ENCODE measurements at regions not wholly inside any gene's neighbourhood (a gene's known extent, or its start where the extent isn't known, plus 50 kb on each side); places are given as distances from the start of the nearest gene placed in this dataset.

- H3K9me3 ChIP-seq: no peaks in the 10 kb centered on the region
- ATAC-seq (no peak), DNase-seq (no peak)
- no peaks in the 10 kb centered on the region for H3K27me3 ChIP-seq
- TF ChIP-seq CTCF (IDR thresholded peaks at IDR 0.05 in 4 of 5, conservative IDR thresholded peaks at IDR 0.05 in 1 of 5) (no peak), POLR2A (IDR thresholded peaks at IDR 0.05) (no peak)
- H3K4me1 ChIP-seq: no peaks in the 10 kb centered on the region
- no peaks in the 10 kb centered on the region for H3K36me3 ChIP-seq
- no peak overlapping the region for H3K27ac ChIP-seq
- no peak overlapping the region for H3K4me3 ChIP-seq
- intact Hi-C loops (cut with DNase I; ENCODE audit: low total_unique reads) (no loop called here), in situ Hi-C loops (cut with MboI; ENCODE audit: low sequenced_read_pairs in 4 of 4) (no loop called here)
These were observed 206.5 kb upstream of the CNTNAP2 start for GRCh38 chr7:145909991-145910513.

GRCh38 chr7:145903658-145904057 lies 212.9 kb upstream of the CNTNAP2 start:
- Histone ChIP-seq H3K9me3 (no peaks in the 10 kb centered on the region), H3K4me3 (no peak overlapping the region), H3K36me3 (no peaks in the 10 kb centered on the region), H3K27ac (no peak overlapping the region), H3K4me1 (no peaks in the 10 kb centered on the region), H3K27me3 (no peaks in the 10 kb centered on the region)
- TF ChIP-seq CTCF (IDR thresholded peaks at IDR 0.05 in 4 of 5, conservative IDR thresholded peaks at IDR 0.05 in 1 of 5) (no peak), POLR2A (IDR thresholded peaks at IDR 0.05) (no peak)
- in situ Hi-C loops (cut with MboI; ENCODE audit: low sequenced_read_pairs in 4 of 4): no loop called here
- ATAC-seq: no peak
- DNase-seq: no peak
- intact Hi-C loops (cut with DNase I; ENCODE audit: low total_unique reads): no loop called here

- Histone ChIP-seq H3K4me1 (no peaks in the 10 kb centered on the region), H3K36me3 (no peaks in the 10 kb centered on the region), H3K4me3 (no peak overlapping the region), H3K27me3 (no peaks in the 10 kb centered on the region), H3K27ac (no peak overlapping the region), H3K9me3 (no peaks in the 10 kb centered on the region)
- DNase-seq (no peak), ATAC-seq (no peak)
- intact Hi-C loops (cut with DNase I; ENCODE audit: low total_unique reads) (no loop called here), in situ Hi-C loops (cut with MboI; ENCODE audit: low sequenced_read_pairs in 4 of 4) (no loop called here)
- TF ChIP-seq CTCF (IDR thresholded peaks at IDR 0.05 in 4 of 5, conservative IDR thresholded peaks at IDR 0.05 in 1 of 5) (no peak), POLR2A (IDR thresholded peaks at IDR 0.05) (no peak)
These were observed 214.5 kb upstream of the CNTNAP2 start for GRCh38 chr7:145902123-145902522.

- Histone ChIP-seq H3K27ac (no peak overlapping the region), H3K4me3 (no peak overlapping the region), H3K36me3 (no peaks in the 10 kb centered on the region), H3K9me3 (no peaks in the 10 kb centered on the region), H3K4me1 (no peaks in the 10 kb centered on the region), H3K27me3 (no peaks in the 10 kb centered on the region)
- intact Hi-C loops (cut with DNase I; ENCODE audit: low total_unique reads) (no loop called here), in situ Hi-C loops (cut with MboI; ENCODE audit: low sequenced_read_pairs in 4 of 4) (no loop called here)
- DNase-seq (no peak), ATAC-seq (no peak)
- TF ChIP-seq POLR2A (IDR thresholded peaks at IDR 0.05): no peak
- no peak for TF ChIP-seq CTCF (IDR thresholded peaks at IDR 0.05 in 4 of 5, conservative IDR thresholded peaks at IDR 0.05 in 1 of 5)
These were observed 216.7 kb upstream of the CNTNAP2 start for GRCh38 chr7:145899938-145900337.

- intact Hi-C loops (cut with DNase I; ENCODE audit: low total_unique reads): no loop called here
- DNase-seq: no peak
- Histone ChIP-seq H3K9me3 (no peaks in the 10 kb centered on the region), H3K4me1 (no peaks in the 10 kb centered on the region), H3K27ac (no peak overlapping the region), H3K27me3 (no peaks in the 10 kb centered on the region), H3K36me3 (no peaks in the 10 kb centered on the region), H3K4me3 (no peak overlapping the region)
- TF ChIP-seq POLR2A (IDR thresholded peaks at IDR 0.05): no peak
- TF ChIP-seq CTCF (IDR thresholded peaks at IDR 0.05 in 4 of 5, conservative IDR thresholded peaks at IDR 0.05 in 1 of 5): no peak
- ATAC-seq: no peak
- in situ Hi-C loops (cut with MboI; ENCODE audit: low sequenced_read_pairs in 4 of 4): no loop called here
These were observed 222.6 kb upstream of the CNTNAP2 start for GRCh38 chr7:145893925-145894535.
